ENCODE measurements at regions not wholly inside any gene's neighbourhood (a gene's known extent, or its start where the extent isn't known, plus 50 kb on each side); places are given as distances from the start of the nearest gene placed in this dataset.

GRCh38 chr17:72479113-72479512 lies 358.3 kb downstream of the SOX9 start:
- DNase-seq = no peak

GRCh38 chr17:72481572-72481971 lies 360.8 kb downstream of the SOX9 start:
- no peak for DNase-seq

- DNase-seq = no peak
Measured at GRCh38 chr17:72485596-72485995, 364.8 kb downstream of the SOX9 start.

DNA sequence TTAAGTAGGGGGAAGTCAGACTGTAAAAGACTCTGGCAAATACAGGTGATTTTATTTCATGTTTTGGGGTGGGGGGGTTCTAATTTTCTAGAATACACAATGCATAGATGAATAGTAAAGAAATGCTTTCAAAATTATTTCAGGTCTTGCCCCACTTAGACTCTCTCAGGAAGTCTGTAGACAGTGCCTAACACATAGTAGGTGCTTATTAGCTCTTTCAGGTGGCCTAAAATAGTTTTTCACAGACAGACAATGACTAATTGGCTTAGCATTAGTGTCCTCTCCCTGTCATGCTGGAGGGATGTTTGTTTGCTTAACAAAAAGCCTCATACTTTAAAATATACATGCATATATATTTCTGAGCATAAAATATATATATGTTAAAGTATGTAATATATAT lies 366.0 kb downstream of the SOX9 start:
- no peak for DNase-seq

- DNase-seq = no peak
Measured at GRCh38 chr17:72487731-72488494, 367.1 kb downstream of the SOX9 start.

DNA sequence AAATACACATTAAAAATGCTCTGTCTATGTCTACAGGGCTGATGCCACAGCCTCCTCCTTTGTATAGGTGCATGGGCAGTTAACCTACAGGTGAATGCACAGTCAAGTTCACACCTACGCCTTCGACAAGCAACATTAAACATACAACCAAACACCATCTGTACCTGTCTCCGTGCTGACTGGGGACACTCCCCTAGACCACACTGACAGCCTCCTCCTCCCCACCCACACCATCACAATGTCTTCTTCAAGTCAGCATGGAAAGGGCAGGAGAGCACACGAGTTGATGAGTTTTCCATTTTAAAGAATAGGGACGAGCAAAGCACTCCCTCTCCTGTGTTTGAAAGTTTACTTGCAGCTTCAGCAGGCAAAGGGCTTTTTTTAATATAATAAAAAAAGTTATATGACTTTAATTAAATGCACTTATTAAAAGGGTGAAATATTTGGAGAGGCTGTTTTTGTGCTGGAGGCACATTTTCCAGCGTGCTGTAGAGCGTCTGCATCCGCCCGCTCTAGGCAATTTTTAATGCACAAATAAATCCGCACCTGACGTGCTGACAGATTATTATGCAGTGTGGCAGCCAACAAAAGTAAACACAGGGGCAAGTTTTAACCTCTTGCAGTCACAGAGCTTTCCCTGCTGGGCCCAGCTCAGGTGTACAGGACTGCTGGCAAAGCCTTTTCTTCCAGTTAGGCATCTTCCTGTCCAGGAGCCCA lies 367.9 kb downstream of the SOX9 start:
- no peak for DNase-seq

- DNase-seq = no peak
Measured at GRCh38 chr17:72489272-72489641, 368.4 kb downstream of the SOX9 start.

- no peak for DNase-seq
Measured at GRCh38 chr17:72491102-72491501, 370.3 kb downstream of the SOX9 start.

GRCh38 chr17:72492494-72492893 lies 371.7 kb downstream of the SOX9 start:
- DNase-seq = no peak

- DNase-seq = no peak
Measured at GRCh38 chr17:72492941-72493340, 372.1 kb downstream of the SOX9 start.

DNA sequence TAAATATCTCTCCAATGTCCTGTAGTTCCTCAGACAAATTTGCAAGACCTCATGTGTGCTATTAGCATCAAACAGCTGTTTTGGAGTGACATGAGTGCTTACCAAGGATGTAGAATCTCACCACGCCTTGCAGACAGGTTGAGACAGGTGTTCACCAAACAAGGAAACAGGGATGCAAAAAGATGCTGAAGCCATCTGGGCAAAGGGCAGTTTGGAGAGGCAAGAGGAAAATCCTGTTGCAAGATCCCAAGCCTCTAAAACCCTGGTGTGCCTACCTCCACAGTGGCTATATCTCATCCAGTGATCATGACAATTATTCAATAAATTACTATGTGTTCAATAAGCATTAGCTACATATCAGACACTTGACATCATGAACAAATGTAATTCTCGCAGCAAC lies 373.7 kb downstream of the SOX9 start:
- DNase-seq = no peak

- no peak for DNase-seq
Measured at GRCh38 chr17:72496461-72496860, 375.6 kb downstream of the SOX9 start.

GRCh38 chr17:72497915-72498314 lies 377.1 kb downstream of the SOX9 start:
- no peak for DNase-seq

- no peak for DNase-seq
Measured at GRCh38 chr17:72498364-72499210, 377.8 kb downstream of the SOX9 start.

DNA sequence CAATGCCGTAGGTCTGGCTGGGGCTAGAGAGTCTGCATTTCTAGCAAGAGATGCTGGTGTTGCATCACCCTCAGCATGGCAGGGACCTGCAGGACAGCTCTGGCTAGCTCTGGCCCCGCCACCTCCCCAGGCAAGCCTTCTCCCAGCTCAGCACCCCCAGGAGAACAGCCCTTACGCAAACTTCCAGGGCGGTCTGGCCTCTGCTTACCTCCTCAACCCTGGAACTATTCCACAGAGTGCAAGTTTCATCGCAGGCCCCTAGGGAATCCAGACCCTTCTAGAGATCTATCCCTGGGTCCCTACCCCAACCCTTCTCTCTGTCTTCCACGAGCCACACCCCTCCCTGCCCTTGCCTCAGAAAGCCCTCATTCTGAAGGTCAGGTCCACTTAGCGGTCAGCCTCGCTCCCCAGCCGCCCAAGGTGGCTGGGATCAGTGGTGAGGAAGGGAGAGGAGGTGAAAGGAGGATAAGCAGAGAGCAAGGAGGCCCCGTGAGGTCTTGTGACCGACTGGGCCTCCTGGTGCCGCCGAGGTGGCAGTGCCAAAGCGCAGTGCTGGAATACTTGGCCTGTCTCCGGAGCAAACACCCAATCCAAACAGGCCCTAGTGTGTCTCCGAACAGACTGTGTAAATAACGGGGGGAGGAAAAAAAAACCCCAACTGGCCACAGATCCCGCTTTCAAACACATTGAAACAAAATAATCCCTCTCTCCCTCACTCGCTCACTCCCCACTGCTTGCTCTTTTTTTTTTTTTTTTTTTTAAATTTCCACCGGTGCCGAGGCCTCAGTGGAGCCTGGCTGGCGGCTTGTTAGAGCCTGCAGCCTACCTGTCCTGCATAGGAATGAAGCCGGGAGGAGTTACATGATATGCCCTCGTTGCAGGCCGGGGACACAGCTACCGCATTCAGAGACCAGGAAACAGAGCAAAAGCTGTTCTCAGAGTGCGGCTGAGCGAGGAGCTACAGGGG lies 380.9 kb downstream of the SOX9 start:
- DNase-seq = no peak

DNA sequence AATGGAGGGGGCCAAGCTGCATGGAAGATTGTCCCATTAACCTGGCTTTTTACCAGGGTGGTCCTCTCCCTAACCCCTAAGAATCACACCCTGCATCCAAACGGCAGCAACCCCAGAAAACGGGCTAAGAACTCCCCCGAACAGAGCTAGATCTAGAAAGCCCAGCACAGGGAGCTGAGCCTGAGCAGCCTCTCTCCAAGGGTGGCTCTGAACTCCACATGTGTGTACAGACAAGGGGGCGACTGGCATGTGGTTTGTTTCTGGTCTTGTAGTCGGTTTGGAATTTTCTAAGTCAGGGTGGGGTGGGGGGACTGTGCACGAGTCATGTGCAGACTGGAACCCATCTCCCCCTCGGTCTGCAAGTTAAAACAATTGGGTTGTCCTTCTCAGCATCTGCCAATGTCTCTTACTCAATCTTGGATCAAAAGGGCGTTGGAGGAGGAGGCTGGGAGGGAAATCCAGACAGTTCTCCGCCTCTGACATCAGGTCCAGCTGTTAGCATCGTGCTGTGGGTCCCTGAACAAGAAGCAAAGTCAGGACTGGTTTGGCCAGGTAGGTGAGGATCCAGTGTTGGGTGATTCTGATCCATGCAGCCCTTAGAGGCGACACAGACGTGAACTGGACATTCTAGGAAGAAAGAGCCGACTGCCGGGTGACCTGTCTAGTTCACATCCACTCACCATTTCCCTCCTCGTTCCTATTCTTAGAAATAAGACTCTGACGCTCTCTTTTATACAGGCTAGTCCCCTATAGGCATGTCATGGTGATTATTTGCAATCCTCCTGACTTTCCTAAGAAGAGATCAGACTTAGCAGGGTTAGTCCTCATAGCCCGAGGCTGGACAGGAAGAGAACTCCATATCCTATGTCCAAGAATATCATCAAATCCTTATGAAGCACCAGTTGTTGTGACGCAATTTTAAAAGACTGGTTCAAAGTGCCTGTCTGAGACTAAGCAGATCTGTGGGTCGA lies 381.8 kb downstream of the SOX9 start:
- DNase-seq = no peak

DNA sequence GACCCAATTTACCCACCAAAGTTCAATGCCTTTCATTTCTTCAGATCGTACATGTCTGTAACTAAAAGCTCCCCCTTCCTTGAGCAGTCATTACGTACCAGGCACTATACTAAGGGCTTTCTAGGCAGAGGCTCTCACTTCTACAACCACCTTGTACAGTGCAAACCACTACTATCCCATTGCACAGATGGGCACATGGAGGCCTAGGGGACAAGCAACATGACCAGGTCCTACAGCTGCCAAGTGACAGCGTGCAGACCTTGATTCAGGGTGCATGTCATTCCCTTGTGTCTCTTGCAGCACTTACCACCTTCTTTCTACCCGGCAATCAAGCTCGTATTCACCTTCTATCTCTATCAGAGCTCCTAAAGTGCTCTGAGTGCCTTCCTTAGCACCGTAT lies 382.7 kb downstream of the SOX9 start:
- no peak for DNase-seq

- no peak for DNase-seq
Measured at GRCh38 chr17:72504783-72505182, 384.0 kb downstream of the SOX9 start.

DNA sequence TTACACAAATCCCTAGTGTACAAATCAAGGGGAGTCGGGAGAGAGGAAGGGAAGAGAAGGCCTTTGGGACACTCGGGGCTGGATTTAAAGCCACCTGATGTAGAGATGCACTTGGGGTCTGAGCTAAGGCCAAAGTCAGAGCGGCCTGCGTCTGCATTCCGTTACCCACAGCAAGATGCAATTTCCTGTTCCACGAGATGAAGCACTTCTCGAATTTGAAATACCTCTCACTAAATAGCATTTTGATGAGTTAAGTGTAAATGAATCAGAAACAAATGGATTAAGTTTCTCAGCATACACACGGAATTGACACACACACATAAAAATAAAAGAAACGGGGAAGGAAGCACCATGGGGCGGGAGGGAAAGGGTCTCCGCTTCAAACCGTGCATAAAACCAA lies 386.0 kb downstream of the SOX9 start:
- no peak for DNase-seq

GRCh38 chr17:72507370-72507769 lies 386.6 kb downstream of the SOX9 start:
- no peak for DNase-seq

GRCh38 chr17:72510351-72511016 lies 389.7 kb downstream of the SOX9 start:
- no peak for DNase-seq

Measured in cortex of kidney (tissue), 1 donor.